HepG2 (cell line): ENCODE measurements at regions not wholly inside any gene's neighbourhood (a gene's known extent, or its start where the extent isn't known, plus 50 kb on each side); places are given as distances from the start of the nearest gene placed in this dataset.

ENCODE experiments used
- ATAC-seq: fragments of 200-7000 bp; cut with Tn5 transposase; 3 replicates; pipeline ENCODE4 v1.9.1; 2020; ENCODE audit warnings: mild to moderate bottlenecking, moderate library complexity
- BruUV-seq: library from RNA; stranded (reverse); fragments of 400-500 nt; replicated peaks from 2 replicates; lab custom pipeline; 2021; lab: Mats Ljungman, UMichigan
- CTCF ChIA-PET: fragments of 300-600 bp; formaldehyde crosslinking; extraction: SDS; loops from one replicate; lab custom pipeline; 2021; ENCODE audit warnings: low total read pairs, inconsistent platforms, low intra/inter-chr PET ratio; lab: Yijun Ruan, JAX
- POLR2A ChIA-PET: fragments of 350-600 bp; sonication (Branson Sonifier 250); formaldehyde crosslinking; loops from one replicate; lab custom pipeline; 2020; ENCODE audit warnings: antibody characterized with exemption, inconsistent platforms; lab: Yijun Ruan, JAX
- DNase-seq: peaks from one replicate; pipeline ENCODE4 v3.0.0-alpha.2; 2015; ENCODE audit warnings: low spot score
- FAIRE-seq: peaks from 3 replicates; lab custom pipeline; 2011; peaks lifted over from hg19 to GRCh38; lab: Jason Lieb, UNC
- H2AFZ ChIP-seq: one replicate; pipeline ENCODE4 v1.6.1; 2011; ENCODE audit warnings: low read length, inconsistent platforms
- H3K27ac ChIP-seq: fragments of 300-600 bp; 3 replicates; pipeline ENCODE4 v1.8.0; 2011; ENCODE audit warnings: mixed run types, mild to moderate bottlenecking, mixed read lengths, low read length, inconsistent platforms; ENCODE audit not compliant: insufficient read depth; ENCODE audit errors: extremely low read length
- H3K27me3 ChIP-seq, 2 experiments: fragments of 200-600 bp in 1 of 2; 2 replicates in 1 of 2; 3 replicates in 1 of 2; pipeline versions ENCODE4 v1.6.0 to v1.8.0; 2011; ENCODE audit warnings: low read length in 2 of 2, mild to moderate bottlenecking in 2 of 2, moderate library complexity in 2 of 2, inconsistent platforms in 1 of 2; ENCODE audit not compliant: insufficient read depth in 2 of 2, control insufficient read depth in 1 of 2
- H3K36me3 ChIP-seq, 2 experiments: fragments of 200-600 bp in 1 of 2; replicated peaks in 1 of 2; 2 replicates in 1 of 2; 3 replicates in 1 of 2; pipeline versions ENCODE4 v1.5.1 to v1.8.0; 2011; ENCODE audit warnings: low read length in 2 of 2, inconsistent platforms in 1 of 2; ENCODE audit not compliant: insufficient read depth in 2 of 2, control insufficient read depth in 1 of 2
- H3K4me1 ChIP-seq: 2 replicates; pipeline ENCODE4 v1.5.1; 2012; ENCODE audit warnings: low read length, inconsistent platforms; ENCODE audit not compliant: insufficient read depth
- H3K4me2 ChIP-seq: 2 replicates; pipeline ENCODE4 v1.6.0; 2011; ENCODE audit warnings: low read depth, low read length, inconsistent platforms
- H3K4me3 ChIP-seq, 3 experiments: fragments of 200-600 bp in 1 of 3; sonication (generic), shearing (Covaris generic) in 1 of 3; replicated peaks in 1 of 3; 2 replicates each; pipeline ENCODE4 v1.5.1; 2011 to 2016; ENCODE audit warnings: low read length in 3 of 3, inconsistent platforms in 2 of 3, low read depth in 2 of 3, mild to moderate bottlenecking in 2 of 3, control low read depth in 1 of 3, mixed read lengths in 1 of 3; ENCODE audit not compliant: insufficient read depth in 1 of 3
- H3K79me2 ChIP-seq: one replicate; pipeline ENCODE4 v1.6.1; 2011; ENCODE audit warnings: low read length, inconsistent platforms; ENCODE audit not compliant: insufficient read depth
- H3K9ac ChIP-seq: 2 replicates; pipeline ENCODE4 v1.6.0; 2011; ENCODE audit warnings: mild to moderate bottlenecking, low read depth, low read length, inconsistent platforms; ENCODE audit not compliant: insufficient read depth
- H3K9me3 ChIP-seq: 2 replicates; pipeline ENCODE4 v1.5.1; 2012; ENCODE audit warnings: mild to moderate bottlenecking, low read length
- H4K20me1 ChIP-seq: 2 replicates; pipeline ENCODE4 v1.6.0; 2011; ENCODE audit warnings: inconsistent platforms, mild to moderate bottlenecking, low read length, moderate library complexity; ENCODE audit not compliant: insufficient read depth
- AHR ChIP-seq: IDR thresholded peaks from 2 replicates; pipeline ENCODE4 v1.6.1; 2018; ENCODE audit warnings: missing genetic modification reagents, missing compliant biosample characterization
- FOXA3 ChIP-seq: IDR thresholded peaks from 2 replicates; pipeline ENCODE4 v1.6.1; 2016; ENCODE audit warnings: missing genetic modification reagents, missing compliant biosample characterization
- KDM3A ChIP-seq: IDR thresholded peaks from 2 replicates; pipeline ENCODE4 v1.6.1; 2018; ENCODE audit warnings: low read depth, missing compliant biosample characterization
- MTA3 ChIP-seq: sonication (generic); formaldehyde crosslinking; IDR thresholded peaks from 2 replicates; pipeline ENCODE4 v1.4.0; 2020; ENCODE audit warnings: missing genetic modification reagents
- NFE2L1 ChIP-seq: sonication (generic); formaldehyde crosslinking; IDR thresholded peaks from 2 replicates; pipeline ENCODE4 v1.4.0; 2020; ENCODE audit warnings: missing genetic modification reagents, mild to moderate bottlenecking, borderline replicate concordance
- TEAD2 ChIP-seq: sonication (generic); formaldehyde crosslinking; IDR thresholded peaks from 2 replicates; pipeline ENCODE4 v1.9.0; 2021; ENCODE audit warnings: missing genetic modification reagents
- ZNF180 ChIP-seq: sonication (generic); formaldehyde crosslinking; IDR thresholded peaks from 2 replicates; pipeline ENCODE4 v1.4.0; 2020; ENCODE audit warnings: low read depth, missing genetic modification reagents, borderline replicate concordance
- ZNF296 ChIP-seq: sonication (generic); formaldehyde crosslinking; conservative IDR thresholded peaks from 2 replicates; pipeline ENCODE4 v1.5.0; 2020; ENCODE audit warnings: mild to moderate bottlenecking, missing genetic modification reagents
- ZNF660 ChIP-seq: sonication (generic); formaldehyde crosslinking; IDR thresholded peaks from 2 replicates; pipeline ENCODE4 v1.5.1; 2020; ENCODE audit warnings: mild to moderate bottlenecking, low read depth, missing genetic modification reagents, borderline replicate concordance
- ZSCAN25 ChIP-seq: sonication (generic); formaldehyde crosslinking; IDR thresholded peaks from 2 replicates; pipeline ENCODE4 v1.8.0; 2022; ENCODE audit warnings: mild to moderate bottlenecking, missing genetic modification reagents
- WGBS: methylation state at CpG from one replicate; pipeline ENCODE4 v1.1.6; 2017; ENCODE audit warnings: low lambda C conversion rate; 5-methylcytosine and 5-hydroxymethylcytosine counted together
- in situ Hi-C: cut with HindIII; loops from 2 replicates; pipeline ENCODE4 v1.10.0; 2017; ENCODE audit warnings: low pct_unique_long_range_greater_than_20kb; ENCODE audit not compliant: extremely low pct_ligation_motif_present
- intact Hi-C: fragments of 100-400 bp; cut with micrococcal nuclease; formaldehyde crosslinking; loops from one replicate; pipeline ENCODE4 v1.10.0; 2022; ENCODE audit not compliant: unreplicated experiment
- TF ChIP-seq, protein P1 (sequence below): sonication (generic); formaldehyde crosslinking; IDR thresholded peaks from 2 replicates; pipeline ENCODE4 v1.8.1; 2023; ENCODE audit warnings: mild to moderate bottlenecking, inconsistent platforms, moderate library complexity, missing genetic modification reagents, borderline replicate concordance
- TF ChIP-seq, protein P2 (sequence below), 2 experiments: sonication (generic) in 1 of 2; formaldehyde crosslinking in 1 of 2; IDR thresholded peaks; 2 replicates each; pipeline versions ENCODE4 v1.4.0 to v1.6.1; 2018 to 2020; ENCODE audit warnings: missing genetic modification reagents in 2 of 2, borderline replicate concordance in 1 of 2, low read depth in 1 of 2, mild to moderate bottlenecking in 1 of 2, missing biosample characterization in 1 of 2
- TF ChIP-seq, protein P3 (sequence below): sonication (generic); formaldehyde crosslinking; IDR thresholded peaks from 2 replicates; pipeline ENCODE4 v1.5.0; 2020; ENCODE audit warnings: missing genetic modification reagents
- TF ChIP-seq, protein P4 (sequence below): sonication (generic); formaldehyde crosslinking; IDR thresholded peaks from 2 replicates; pipeline ENCODE4 v1.4.0; 2020; ENCODE audit warnings: mild to moderate bottlenecking, missing genetic modification reagents
- TF ChIP-seq, protein P5 (sequence below): sonication (generic); formaldehyde crosslinking; IDR thresholded peaks from 2 replicates; pipeline ENCODE4 v1.4.0; 2020; ENCODE audit warnings: missing genetic modification reagents, borderline replicate concordance

DNA sequence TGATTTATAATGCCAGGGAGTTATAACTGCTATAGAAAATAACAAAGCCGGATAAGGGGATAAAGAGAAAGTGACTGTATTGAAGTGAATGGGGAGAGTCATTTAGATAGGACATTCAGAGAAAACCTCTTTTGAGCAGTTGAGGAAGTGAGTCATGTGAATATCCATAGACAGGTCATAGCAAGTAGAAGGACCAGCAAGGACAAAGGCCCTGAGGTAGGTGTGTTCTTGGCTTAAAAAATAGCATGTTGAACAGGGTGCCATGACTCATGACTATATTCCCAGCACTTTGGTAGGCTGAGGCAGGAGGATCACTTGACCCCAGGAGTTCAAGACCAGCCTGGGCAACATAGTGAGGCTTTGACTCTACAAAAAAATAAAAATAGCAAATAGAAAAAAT lies 51.5 kb upstream of the RAP1B start:
- 30% methylated on average over 1 of the region's 1 CpG for WGBS
- DNase-seq = no peak
- Histone ChIP-seq H3K4me2 (no peak overlapping the region), H3K9me3 (no peaks in the 10 kb centered on the region), H3K4me3 (no peak overlapping the region), H2AFZ (no peak overlapping the region), H3K27ac (no peak overlapping the region), H3K27me3 (no peaks in the 10 kb centered on the region), H3K79me2 (no peaks in the 10 kb centered on the region), H4K20me1 (no peaks in the 10 kb centered on the region), H3K4me1 (no peaks in the 10 kb centered on the region), H3K36me3 (no peaks in the 10 kb centered on the region), H3K9ac (no peak overlapping the region)
- intact Hi-C loops (no loop called here), in situ Hi-C loops (no loop called here)
- POLR2A ChIA-PET = no interaction called here
- no peak for FAIRE-seq
- no peak for ATAC-seq
- CTCF ChIA-PET = no interaction called here
- no TSS peak for BruUV-seq
- TF ChIP-seq ZNF296 (no peak), AHR (CRISPR knock-in tag) (no peak), ZNF660 (CRISPR knock-in tag) (no peak), TEAD2 (CRISPR knock-in tag) (no peak), ZSCAN25 (CRISPR knock-in tag) (no peak), ZNF180 (CRISPR knock-in tag) (no peak), FOXA3 (CRISPR knock-in tag) (no peak), KDM3A (no peak), NFE2L1 (no peak), MTA3 (no peak)
- TF ChIP-seq, protein P1, sequence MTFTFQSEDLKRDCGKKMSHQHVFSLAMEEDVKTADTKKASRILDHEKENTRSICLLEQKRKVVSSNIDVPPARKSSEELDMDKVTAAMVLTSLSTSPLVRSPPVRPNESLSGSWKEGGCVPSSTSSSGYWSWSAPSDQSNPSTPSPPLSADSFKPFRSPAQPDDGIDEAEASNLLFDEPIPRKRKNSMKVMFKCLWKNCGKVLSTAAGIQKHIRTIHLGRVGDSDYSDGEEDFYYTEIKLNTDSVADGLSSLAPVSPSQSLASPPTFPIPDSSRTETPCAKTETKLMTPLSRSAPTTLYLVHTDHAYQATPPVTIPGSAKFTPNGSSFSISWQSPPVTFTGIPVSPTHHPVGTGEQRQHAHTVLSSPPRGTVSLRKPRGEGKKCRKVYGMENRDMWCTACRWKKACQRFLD (CRISPR knock-in tag) = no peak
- TF ChIP-seq, protein P2, sequence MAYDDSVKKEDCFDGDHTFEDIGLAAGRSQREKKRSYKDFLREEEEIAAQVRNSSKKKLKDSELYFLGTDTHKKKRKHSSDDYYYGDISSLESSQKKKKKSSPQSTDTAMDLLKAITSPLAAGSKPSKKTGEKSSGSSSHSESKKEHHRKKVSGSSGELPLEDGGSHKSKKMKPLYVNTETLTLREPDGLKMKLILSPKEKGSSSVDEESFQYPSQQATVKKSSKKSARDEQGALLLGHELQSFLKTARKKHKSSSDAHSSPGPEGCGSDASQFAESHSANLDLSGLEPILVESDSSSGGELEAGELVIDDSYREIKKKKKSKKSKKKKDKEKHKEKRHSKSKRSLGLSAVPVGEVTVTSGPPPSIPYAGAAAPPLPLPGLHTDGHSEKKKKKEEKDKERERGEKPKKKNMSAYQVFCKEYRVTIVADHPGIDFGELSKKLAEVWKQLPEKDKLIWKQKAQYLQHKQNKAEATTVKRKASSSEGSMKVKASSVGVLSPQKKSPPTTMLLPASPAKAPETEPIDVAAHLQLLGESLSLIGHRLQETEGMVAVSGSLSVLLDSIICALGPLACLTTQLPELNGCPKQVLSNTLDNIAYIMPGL (CRISPR knock-in tag; IDR thresholded peaks at IDR 0.05; ENCODE audit: borderline replicate concordance in 1 of 2, low read depth in 1 of 2) = no peak
- TF ChIP-seq, protein P3, sequence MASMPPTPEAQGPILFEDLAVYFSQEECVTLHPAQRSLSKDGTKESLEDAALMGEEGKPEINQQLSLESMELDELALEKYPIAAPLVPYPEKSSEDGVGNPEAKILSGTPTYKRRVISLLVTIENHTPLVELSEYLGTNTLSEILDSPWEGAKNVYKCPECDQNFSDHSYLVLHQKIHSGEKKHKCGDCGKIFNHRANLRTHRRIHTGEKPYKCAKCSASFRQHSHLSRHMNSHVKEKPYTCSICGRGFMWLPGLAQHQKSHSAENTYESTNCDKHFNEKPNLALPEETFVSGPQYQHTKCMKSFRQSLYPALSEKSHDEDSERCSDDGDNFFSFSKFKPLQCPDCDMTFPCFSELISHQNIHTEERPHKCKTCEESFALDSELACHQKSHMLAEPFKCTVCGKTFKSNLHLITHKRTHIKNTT (CRISPR knock-in tag) = no peak
- TF ChIP-seq, protein P4, sequence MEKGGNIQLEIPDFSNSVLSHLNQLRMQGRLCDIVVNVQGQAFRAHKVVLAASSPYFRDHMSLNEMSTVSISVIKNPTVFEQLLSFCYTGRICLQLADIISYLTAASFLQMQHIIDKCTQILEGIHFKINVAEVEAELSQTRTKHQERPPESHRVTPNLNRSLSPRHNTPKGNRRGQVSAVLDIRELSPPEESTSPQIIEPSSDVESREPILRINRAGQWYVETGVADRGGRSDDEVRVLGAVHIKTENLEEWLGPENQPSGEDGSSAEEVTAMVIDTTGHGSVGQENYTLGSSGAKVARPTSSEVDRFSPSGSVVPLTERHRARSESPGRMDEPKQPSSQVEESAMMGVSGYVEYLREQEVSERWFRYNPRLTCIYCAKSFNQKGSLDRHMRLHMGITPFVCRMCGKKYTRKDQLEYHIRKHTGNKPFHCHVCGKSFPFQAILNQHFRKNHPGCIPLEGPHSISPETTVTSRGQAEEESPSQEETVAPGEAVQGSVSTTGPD (CRISPR knock-in tag) = no peak
- TF ChIP-seq, protein P5, sequence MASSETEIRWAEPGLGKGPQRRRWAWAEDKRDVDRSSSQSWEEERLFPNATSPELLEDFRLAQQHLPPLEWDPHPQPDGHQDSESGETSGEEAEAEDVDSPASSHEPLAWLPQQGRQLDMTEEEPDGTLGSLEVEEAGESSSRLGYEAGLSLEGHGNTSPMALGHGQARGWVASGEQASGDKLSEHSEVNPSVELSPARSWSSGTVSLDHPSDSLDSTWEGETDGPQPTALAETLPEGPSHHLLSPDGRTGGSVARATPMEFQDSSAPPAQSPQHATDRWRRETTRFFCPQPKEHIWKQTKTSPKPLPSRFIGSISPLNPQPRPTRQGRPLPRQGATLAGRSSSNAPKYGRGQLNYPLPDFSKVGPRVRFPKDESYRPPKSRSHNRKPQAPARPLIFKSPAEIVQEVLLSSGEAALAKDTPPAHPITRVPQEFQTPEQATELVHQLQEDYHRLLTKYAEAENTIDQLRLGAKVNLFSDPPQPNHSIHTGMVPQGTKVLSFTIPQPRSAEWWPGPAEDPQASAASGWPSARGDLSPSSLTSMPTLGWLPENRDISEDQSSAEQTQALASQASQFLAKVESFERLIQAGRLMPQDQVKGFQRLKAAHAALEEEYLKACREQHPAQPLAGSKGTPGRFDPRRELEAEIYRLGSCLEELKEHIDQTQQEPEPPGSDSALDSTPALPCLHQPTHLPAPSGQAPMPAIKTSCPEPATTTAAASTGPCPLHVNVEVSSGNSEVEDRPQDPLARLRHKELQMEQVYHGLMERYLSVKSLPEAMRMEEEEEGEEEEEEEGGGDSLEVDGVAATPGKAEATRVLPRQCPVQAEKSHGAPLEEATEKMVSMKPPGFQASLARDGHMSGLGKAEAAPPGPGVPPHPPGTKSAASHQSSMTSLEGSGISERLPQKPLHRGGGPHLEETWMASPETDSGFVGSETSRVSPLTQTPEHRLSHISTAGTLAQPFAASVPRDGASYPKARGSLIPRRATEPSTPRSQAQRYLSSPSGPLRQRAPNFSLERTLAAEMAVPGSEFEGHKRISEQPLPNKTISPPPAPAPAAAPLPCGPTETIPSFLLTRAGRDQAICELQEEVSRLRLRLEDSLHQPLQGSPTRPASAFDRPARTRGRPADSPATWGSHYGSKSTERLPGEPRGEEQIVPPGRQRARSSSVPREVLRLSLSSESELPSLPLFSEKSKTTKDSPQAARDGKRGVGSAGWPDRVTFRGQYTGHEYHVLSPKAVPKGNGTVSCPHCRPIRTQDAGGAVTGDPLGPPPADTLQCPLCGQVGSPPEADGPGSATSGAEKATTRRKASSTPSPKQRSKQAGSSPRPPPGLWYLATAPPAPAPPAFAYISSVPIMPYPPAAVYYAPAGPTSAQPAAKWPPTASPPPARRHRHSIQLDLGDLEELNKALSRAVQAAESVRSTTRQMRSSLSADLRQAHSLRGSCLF = no peak
